ENCODE measurements at regions not wholly inside any gene's neighbourhood (a gene's known extent, or its start where the extent isn't known, plus 50 kb on each side); places are given as distances from the start of the nearest gene placed in this dataset.

DNA sequence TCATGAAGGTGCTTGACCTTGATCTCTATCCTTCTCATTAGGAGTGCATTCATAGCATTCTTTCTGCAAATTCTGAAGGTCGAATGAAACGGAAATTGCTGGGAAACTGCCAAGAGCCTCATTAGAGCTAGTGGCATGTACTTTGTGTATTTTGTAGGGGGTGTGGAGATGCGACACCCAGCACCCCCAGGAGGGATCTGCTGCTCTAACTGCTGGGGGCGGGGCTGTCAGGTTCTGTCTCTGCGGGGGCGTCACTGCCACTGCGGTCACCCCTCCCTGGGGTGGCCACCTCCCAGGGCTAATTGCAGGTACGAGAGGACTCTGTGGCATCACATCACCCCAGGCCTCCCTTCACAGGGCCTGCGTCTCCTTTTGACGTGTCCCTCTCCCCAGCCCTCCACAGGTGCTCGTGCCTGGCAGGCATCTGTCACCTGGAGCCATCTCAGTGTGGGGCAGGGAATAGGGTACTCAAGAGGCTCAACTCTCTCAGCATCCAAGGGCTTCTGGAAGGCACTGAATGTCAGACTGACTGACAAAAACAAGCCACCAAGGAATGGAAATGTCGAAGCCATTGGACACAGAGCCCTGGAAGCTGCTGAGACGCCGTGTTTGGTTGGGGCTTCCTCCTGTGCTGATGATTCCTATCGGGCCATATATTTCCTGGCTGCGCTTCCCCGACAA lies 151.1 kb downstream of the ACTR3B start:
- no peaks in the 10 kb centered on the region for H3K36me3 ChIP-seq (replicated peaks in 1 of 2; ENCODE audit: control insufficient read depth in 1 of 2, insufficient read depth in 2 of 2, low read length in 2 of 2)
- H3K79me2 ChIP-seq (ENCODE audit: insufficient read depth, low read length) = no peaks in the 10 kb centered on the region
- no TSS peak for BruUV-seq (replicated peaks)
- H3K4me1 ChIP-seq (ENCODE audit: insufficient read depth, low read length) = peaks cover 69% of the 10 kb centered on the region
- CTCF ChIA-PET (ENCODE audit: low intra/inter-chr PET ratio, low total read pairs) = no interaction called here
- H3K27me3 ChIP-seq (ENCODE audit: control insufficient read depth in 1 of 2, insufficient read depth in 2 of 2, low read length in 2 of 2) = no peaks in the 10 kb centered on the region
- H3K4me3 ChIP-seq (replicated peaks in 1 of 3; ENCODE audit: insufficient read depth in 1 of 3, low read depth in 2 of 3, low read length in 3 of 3) = peak overlapping the region; percentile 9 to 47 (median 25); a peak in 5 of 6 replicates
- peak; percentile 89 for DNase-seq (ENCODE audit: low spot score)
- H3K9me3 ChIP-seq (ENCODE audit: low read length) = no peaks in the 10 kb centered on the region
- ATAC-seq = peak; percentile 57
- intact Hi-C loops (cut with micrococcal nuclease; ENCODE audit: unreplicated experiment) (no loop called here), in situ Hi-C loops (cut with HindIII; ENCODE audit: extremely low pct_ligation_motif_present, low pct_unique_long_range_greater_than_20kb) (no loop called here)
- H2AFZ ChIP-seq (ENCODE audit: low read length) = no peak overlapping the region
- H4K20me1 ChIP-seq (ENCODE audit: insufficient read depth, low read length) = no peaks in the 10 kb centered on the region
- H3K9ac ChIP-seq (ENCODE audit: insufficient read depth, low read depth, low read length) = peak overlapping the region; percentile 67
- peak overlapping the region; percentile 95 for H3K27ac ChIP-seq (ENCODE audit: extremely low read length, insufficient read depth, low read length)
- WGBS (ENCODE audit: low lambda C conversion rate) = 46% methylated on average over 9 of the region's 17 CpGs
- POLR2A ChIA-PET = interaction anchor here (0.7 to 2.5 kb wide), 4 partner anchors 10 to 15 kb away, joined by 3 to 26 read pairs (median 6); no protein-coding TSS in a partner anchor
- FAIRE-seq = peak; percentile 86
- H3K4me2 ChIP-seq (ENCODE audit: low read depth, low read length) = peak overlapping the region; percentile 62
- no peak for TF ChIP-seq FOXA1 (IDR thresholded peaks at IDR 0.05)
- TF ChIP-seq FOXA1 (CRISPR knock-in tag; IDR thresholded peaks at IDR 0.05) = peak; percentile 20; the same call in 1 of the 2 replicates
- TF ChIP-seq KAT8 (CRISPR knock-in tag; IDR thresholded peaks at IDR 0.05) = 0 out of 2 replicates have a peak, but pooled peaks have one; percentile 30
- peak; percentile 75 for TF ChIP-seq ESRRA (CRISPR knock-in tag; IDR thresholded peaks at IDR 0.05; ENCODE audit: low read depth)
- no peak for TF ChIP-seq SOX6 (IDR thresholded peaks at IDR 0.05)
- TF ChIP-seq SOX6 (CRISPR knock-in tag; IDR thresholded peaks at IDR 0.05) = peak; percentile 5; the same call in 1 of the 2 replicates
- TF ChIP-seq NR2F6 (IDR thresholded peaks at IDR 0.05) = no peak
- 0 out of 2 replicates have a peak, but pooled peaks have one; percentile 12 for TF ChIP-seq NR2F6 (CRISPR knock-in tag; IDR thresholded peaks at IDR 0.05)
- TF ChIP-seq ZNF547 (CRISPR knock-in tag; IDR thresholded peaks at IDR 0.05) = no peak; the same call in 1 of the 2 replicates
- TF ChIP-seq, protein P1, sequence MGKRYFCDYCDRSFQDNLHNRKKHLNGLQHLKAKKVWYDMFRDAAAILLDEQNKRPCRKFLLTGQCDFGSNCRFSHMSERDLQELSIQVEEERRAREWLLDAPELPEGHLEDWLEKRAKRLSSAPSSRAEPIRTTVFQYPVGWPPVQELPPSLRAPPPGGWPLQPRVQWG (CRISPR knock-in tag; IDR thresholded peaks at IDR 0.05; ENCODE audit: borderline replicate concordance, low read depth) = no peak
- TF ChIP-seq RARA (CRISPR knock-in tag; IDR thresholded peaks at IDR 0.05) = peak; percentile 36; the same call in 1 of the 2 replicates
- no peak for TF ChIP-seq ZNF850 (CRISPR knock-in tag; conservative IDR thresholded peaks at IDR 0.05)
- peak; percentile 58; the same call in 1 of the 2 replicates for TF ChIP-seq SP5 (CRISPR knock-in tag; IDR thresholded peaks at IDR 0.05; ENCODE audit: borderline replicate concordance, low read depth)
- TF ChIP-seq ZNF501 (CRISPR knock-in tag; IDR thresholded peaks at IDR 0.05) = peak; percentile 45
- no peak for TF ChIP-seq ZNF124 (CRISPR knock-in tag; IDR thresholded peaks at IDR 0.05)
- peak; percentile 54; the same call in 1 of the 2 replicates for TF ChIP-seq ZBTB7B (CRISPR knock-in tag; IDR thresholded peaks at IDR 0.05)
- TF ChIP-seq ZNF557 (CRISPR knock-in tag; IDR thresholded peaks at IDR 0.05) = no peak
- TF ChIP-seq ZNF484 (CRISPR knock-in tag; IDR thresholded peaks at IDR 0.05; ENCODE audit: borderline replicate concordance, low read depth) = no peak
- TF ChIP-seq ZBTB20 (CRISPR knock-in tag; IDR thresholded peaks at IDR 0.05; ENCODE audit: borderline replicate concordance, low read depth) = 0 out of 2 replicates have a peak, but pooled peaks have one; percentile 44
- TF ChIP-seq, protein P2, sequence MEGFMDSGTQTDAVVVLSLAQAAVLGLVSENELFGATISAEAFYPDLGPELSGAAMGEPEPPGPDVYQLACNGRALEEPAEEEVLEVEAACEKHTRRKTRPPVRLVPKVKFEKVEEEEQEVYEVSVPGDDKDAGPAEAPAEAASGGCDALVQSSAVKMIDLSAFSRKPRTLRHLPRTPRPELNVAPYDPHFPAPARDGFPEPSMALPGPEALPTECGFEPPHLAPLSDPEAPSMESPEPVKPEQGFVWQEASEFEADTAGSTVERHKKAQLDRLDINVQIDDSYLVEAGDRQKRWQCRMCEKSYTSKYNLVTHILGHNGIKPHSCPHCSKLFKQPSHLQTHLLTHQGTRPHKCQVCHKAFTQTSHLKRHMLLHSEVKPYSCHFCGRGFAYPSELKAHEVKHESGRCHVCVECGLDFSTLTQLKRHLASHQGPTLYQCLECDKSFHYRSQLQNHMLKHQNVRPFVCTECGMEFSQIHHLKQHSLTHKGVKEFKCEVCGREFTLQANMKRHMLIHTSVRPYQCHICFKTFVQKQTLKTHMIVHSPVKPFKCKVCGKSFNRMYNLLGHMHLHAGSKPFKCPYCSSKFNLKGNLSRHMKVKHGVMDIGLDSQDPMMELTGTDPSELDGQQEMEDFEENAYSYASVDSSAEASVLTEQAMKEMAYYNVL (CRISPR knock-in tag; IDR thresholded peaks at IDR 0.05; ENCODE audit: borderline replicate concordance) = peak; percentile 10; the same call in 1 of the 2 replicates
- no peak for TF ChIP-seq XRCC5 (optimal IDR thresholded peaks at IDR 0.05; ENCODE audit: low read length)
- 0 out of 2 replicates have a peak, but pooled peaks have one; percentile 43 for TF ChIP-seq ZNF225 (CRISPR knock-in tag; IDR thresholded peaks at IDR 0.05)
- TF ChIP-seq KDM2A (CRISPR knock-in tag; IDR thresholded peaks at IDR 0.05; ENCODE audit: borderline replicate concordance, low read depth) = no peak
- TF ChIP-seq TBX3 (IDR thresholded peaks at IDR 0.05; ENCODE audit: borderline replicate concordance) = peak; percentile 83; the same call in 1 of the 2 replicates
- TF ChIP-seq PITX1 (CRISPR knock-in tag; IDR thresholded peaks at IDR 0.05) = peak; percentile 44; the same call in 1 of the 2 replicates
